ENCODE measurements at regions not wholly inside any gene's neighbourhood (a gene's known extent, or its start where the extent isn't known, plus 50 kb on each side); places are given as distances from the start of the nearest gene placed in this dataset.

DNA sequence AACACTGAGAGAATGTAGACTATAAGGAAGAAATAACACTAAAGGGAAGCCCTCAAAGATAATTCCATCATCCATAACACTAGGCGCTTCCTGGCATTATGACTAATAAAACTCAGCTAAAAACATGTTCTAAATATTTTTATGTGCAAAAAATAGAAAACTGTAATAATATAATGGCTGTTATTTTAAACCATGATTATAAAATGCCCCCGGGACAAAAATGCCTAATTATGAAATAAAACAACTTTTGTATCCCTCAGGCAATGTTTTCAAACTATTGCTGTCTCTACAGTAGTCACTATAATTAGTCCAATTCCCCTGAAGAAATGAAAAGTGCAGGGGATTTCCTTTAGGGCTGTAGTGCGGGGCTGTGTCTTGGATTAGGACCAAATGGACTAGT is 242.4 kb downstream of the RNF144B start:
- dilution Hi-C loops (cut with MboI; ENCODE audit: extremely low pct_ligation_motif_present, low sequenced_read_pairs) (no loop called here), intact Hi-C loops (cut with micrococcal nuclease) (no loop called here)
- Histone ChIP-seq H3K36me3 (ENCODE audit: control insufficient read depth in 2 of 2, extremely low read depth in 1 of 2, insufficient read depth in 2 of 2, low read length in 2 of 2) (no peaks in the 10 kb centered on the region), H3K27ac (ENCODE audit: insufficient read depth, low read depth, low read length) (no peak overlapping the region), H4K20me1 (replicated peaks; ENCODE audit: control insufficient read depth, extremely low read depth, insufficient read depth, low read length) (no peaks in the 10 kb centered on the region), H3K9ac (replicated peaks; ENCODE audit: extremely low read depth, insufficient read depth, low read length) (no peak overlapping the region), H3K4me2 (ENCODE audit: insufficient read depth, low read length) (no peak overlapping the region), H3K4me1 (ENCODE audit: control insufficient read depth, extremely low read depth, insufficient read depth, low read length) (peaks cover 2% of the 10 kb centered on the region), H3K27me3 (ENCODE audit: control insufficient read depth in 2 of 2, insufficient read depth in 2 of 2, low read length in 2 of 2) (no peaks in the 10 kb centered on the region), H3K79me2 (ENCODE audit: control insufficient read depth, insufficient read depth, low read length) (no peaks in the 10 kb centered on the region), H3K4me3 (replicated peaks in 1 of 3; ENCODE audit: insufficient read depth in 1 of 3, low read depth in 1 of 3, low read length in 3 of 3) (no peak overlapping the region), H2AFZ (ENCODE audit: low read depth, low read length) (no peak overlapping the region), H3K9me1 (replicated peaks; ENCODE audit: control insufficient read depth, extremely low read depth, insufficient read depth, low read length) (no peaks in the 10 kb centered on the region), H3K9me3 (replicated peaks; ENCODE audit: control insufficient read depth, insufficient read depth, low read length) (no peaks in the 10 kb centered on the region)
- FAIRE-seq (no peak), DNase-seq (ENCODE audit: low read depth, low spot score) (no peak)
- POLR2A ChIA-PET, result no interaction called here
- BruUV-seq (replicated peaks), result no TSS peak
- TF ChIP-seq, protein P1, sequence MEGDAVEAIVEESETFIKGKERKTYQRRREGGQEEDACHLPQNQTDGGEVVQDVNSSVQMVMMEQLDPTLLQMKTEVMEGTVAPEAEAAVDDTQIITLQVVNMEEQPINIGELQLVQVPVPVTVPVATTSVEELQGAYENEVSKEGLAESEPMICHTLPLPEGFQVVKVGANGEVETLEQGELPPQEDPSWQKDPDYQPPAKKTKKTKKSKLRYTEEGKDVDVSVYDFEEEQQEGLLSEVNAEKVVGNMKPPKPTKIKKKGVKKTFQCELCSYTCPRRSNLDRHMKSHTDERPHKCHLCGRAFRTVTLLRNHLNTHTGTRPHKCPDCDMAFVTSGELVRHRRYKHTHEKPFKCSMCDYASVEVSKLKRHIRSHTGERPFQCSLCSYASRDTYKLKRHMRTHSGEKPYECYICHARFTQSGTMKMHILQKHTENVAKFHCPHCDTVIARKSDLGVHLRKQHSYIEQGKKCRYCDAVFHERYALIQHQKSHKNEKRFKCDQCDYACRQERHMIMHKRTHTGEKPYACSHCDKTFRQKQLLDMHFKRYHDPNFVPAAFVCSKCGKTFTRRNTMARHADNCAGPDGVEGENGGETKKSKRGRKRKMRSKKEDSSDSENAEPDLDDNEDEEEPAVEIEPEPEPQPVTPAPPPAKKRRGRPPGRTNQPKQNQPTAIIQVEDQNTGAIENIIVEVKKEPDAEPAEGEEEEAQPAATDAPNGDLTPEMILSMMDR (IDR thresholded peaks at IDR 0.05; ENCODE audit: extremely low read depth in 1 of 2, insufficient read depth in 1 of 2, low read depth in 1 of 2, low read length in 2 of 2), result no peak
- CTCF ChIA-PET, result no interaction called here

GRCh38 chr6:18632670-18633410 is 245.7 kb downstream of the RNF144B start:
- no peak overlapping the region for H3K4me2 ChIP-seq (ENCODE audit: insufficient read depth, low read length)
- no peaks in the 10 kb centered on the region for H3K36me3 ChIP-seq (ENCODE audit: control insufficient read depth in 2 of 2, extremely low read depth in 1 of 2, insufficient read depth in 2 of 2, low read length in 2 of 2)
- H3K9me3 ChIP-seq (replicated peaks; ENCODE audit: control insufficient read depth, insufficient read depth, low read length), result no peaks in the 10 kb centered on the region
- H4K20me1 ChIP-seq (replicated peaks; ENCODE audit: control insufficient read depth, extremely low read depth, insufficient read depth, low read length), result no peaks in the 10 kb centered on the region
- H3K4me1 ChIP-seq (ENCODE audit: control insufficient read depth, extremely low read depth, insufficient read depth, low read length), result peaks cover 2% of the 10 kb centered on the region
- H3K9me1 ChIP-seq (replicated peaks; ENCODE audit: control insufficient read depth, extremely low read depth, insufficient read depth, low read length), result no peaks in the 10 kb centered on the region
- H3K27me3 ChIP-seq (ENCODE audit: control insufficient read depth in 2 of 2, insufficient read depth in 2 of 2, low read length in 2 of 2), result no peaks in the 10 kb centered on the region
- H2AFZ ChIP-seq (ENCODE audit: low read depth, low read length), result no peak overlapping the region
- CTCF ChIA-PET, result interaction anchor here (0.7 kb wide), 1 partner anchor 1413 kb away, joined by 3 read pairs; no protein-coding TSS in a partner anchor
- H3K27ac ChIP-seq (ENCODE audit: insufficient read depth, low read depth, low read length), result no peak overlapping the region
- DNase-seq (ENCODE audit: low read depth, low spot score) (peak; percentile 40), FAIRE-seq (peak; percentile 31)
- H3K79me2 ChIP-seq (ENCODE audit: control insufficient read depth, insufficient read depth, low read length), result no peaks in the 10 kb centered on the region
- peak; percentile 57 for TF ChIP-seq FOS (IDR thresholded peaks at IDR 0.05; ENCODE audit: borderline replicate concordance, insufficient read depth, low read length)
- TF ChIP-seq, protein P2, sequence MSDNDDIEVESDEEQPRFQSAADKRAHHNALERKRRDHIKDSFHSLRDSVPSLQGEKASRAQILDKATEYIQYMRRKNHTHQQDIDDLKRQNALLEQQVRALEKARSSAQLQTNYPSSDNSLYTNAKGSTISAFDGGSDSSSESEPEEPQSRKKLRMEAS (IDR thresholded peaks at IDR 0.05; ENCODE audit: insufficient read depth, insufficient read length), result no peak
- H3K9ac ChIP-seq (replicated peaks; ENCODE audit: extremely low read depth, insufficient read depth, low read length), result no peak overlapping the region
- intact Hi-C loops (cut with micrococcal nuclease), result no loop called here
- POLR2A ChIA-PET, result no interaction called here
- no peak overlapping the region for H3K4me3 ChIP-seq (replicated peaks in 1 of 3; ENCODE audit: insufficient read depth in 1 of 3, low read depth in 1 of 3, low read length in 3 of 3)
- dilution Hi-C loops (cut with MboI; ENCODE audit: extremely low pct_ligation_motif_present, low sequenced_read_pairs), result no loop called here
- BruUV-seq (replicated peaks), result no TSS peak

All from endothelial cell of umbilical vein (primary cell).